RWPE2 (cell line): ENCODE measurements at regions not wholly inside any gene's neighbourhood (a gene's known extent, or its start where the extent isn't known, plus 50 kb on each side); places are given as distances from the start of the nearest gene placed in this dataset.
"Not testable (repeated sequence)": the region's sequence is repeated elsewhere in the genome, so short reads cannot be mapped to it uniquely, and the experiment has no call there.

Source experiments
- ATAC-seq: fragments of 200-7000 bp; cut with Tn5 transposase; 3 replicates; pipeline ENCODE4 v1.9.1; 2021; ENCODE audit warnings: low read depth
- DNase-seq: peaks from one replicate; pipeline ENCODE4 v3.0.0-alpha.2; 2020; ENCODE audit warnings: low spot score
- H3K27ac ChIP-seq: fragments of 450-650 bp; 2 replicates; pipeline ENCODE4 v1.5.1; 2017; ENCODE audit warnings: mild to moderate bottlenecking; ENCODE audit not compliant: poor library complexity, severe bottlenecking
- H3K27me3 ChIP-seq: fragments of 250-450 bp; sonication (Bioruptor Pico); 2 replicates; pipeline ENCODE4 v1.5.1; 2021; ENCODE audit warnings: mild to moderate bottlenecking, moderate library complexity; ENCODE audit not compliant: insufficient read depth, poor library complexity, severe bottlenecking
- H3K36me3 ChIP-seq: fragments of 250-450 bp; sonication (Bioruptor Pico); 2 replicates; pipeline ENCODE4 v1.5.1; 2020; ENCODE audit warnings: low read depth, mild to moderate bottlenecking, moderate library complexity
- H3K4me1 ChIP-seq: fragments of 250-450 bp; sonication (Bioruptor Pico); 2 replicates; pipeline ENCODE4 v1.5.1; 2021; ENCODE audit warnings: mild to moderate bottlenecking, moderate library complexity; ENCODE audit not compliant: insufficient read depth, poor library complexity, severe bottlenecking
- H3K4me3 ChIP-seq: fragments of 250-450 bp; sonication (Bioruptor Pico); 2 replicates; pipeline ENCODE4 v1.5.1; 2021; ENCODE audit warnings: mild to moderate bottlenecking, moderate library complexity; ENCODE audit not compliant: severe bottlenecking
- H3K9me3 ChIP-seq: fragments of 250-450 bp; sonication (Bioruptor Pico); 2 replicates; pipeline ENCODE4 v1.5.1; 2021; ENCODE audit warnings: mild to moderate bottlenecking, moderate library complexity; ENCODE audit not compliant: severe bottlenecking
- CTCF ChIP-seq: fragments of 450-650 bp; IDR thresholded peaks from one replicate; pipeline ENCODE4 v1.5.1; 2017; ENCODE audit warnings: mild to moderate bottlenecking, moderate library complexity; ENCODE audit not compliant: poor library complexity, severe bottlenecking

- TF ChIP-seq CTCF: no peak
- Histone ChIP-seq H3K36me3 (peaks cover 64% of the 10 kb centered on the region), H3K4me3 (no peak overlapping the region), H3K9me3 (no peaks in the 10 kb centered on the region), H3K27me3 (no peaks in the 10 kb centered on the region), H3K4me1 (peaks cover 3% of the 10 kb centered on the region), H3K27ac (no peak overlapping the region)
- no peak for DNase-seq
- no peak for ATAC-seq
Observed at GRCh38 chr6:144439016-144439415, 153.9 kb downstream of the UTRN start.

GRCh38 chr6:144441801-144442200 is 156.7 kb downstream of the UTRN start:
- ATAC-seq, DNase-seq, H3K27me3 ChIP-seq, H3K4me3 ChIP-seq, H3K9me3 ChIP-seq, H3K27ac ChIP-seq, H3K4me1 ChIP-seq: not testable (repeated sequence)
- H3K36me3 ChIP-seq: peaks cover 60% of the 10 kb centered on the region

- Histone ChIP-seq H3K36me3 (peaks cover 58% of the 10 kb centered on the region), H3K27me3 (no peaks in the 10 kb centered on the region), H3K4me1 (peaks cover 7% of the 10 kb centered on the region), H3K9me3 (no peaks in the 10 kb centered on the region), H3K27ac (no peak overlapping the region), H3K4me3 (no peak overlapping the region)
- no peak for DNase-seq
- ATAC-seq: no peak
- TF ChIP-seq CTCF: no peak
Observed at GRCh38 chr6:144443157-144443556, 158.0 kb downstream of the UTRN start.

GRCh38 chr6:144447472-144447871 is 162.3 kb downstream of the UTRN start:
- no peak for TF ChIP-seq CTCF
- peaks cover 7% of the 10 kb centered on the region for H3K4me1 ChIP-seq
- H3K9me3 ChIP-seq: no peaks in the 10 kb centered on the region
- H3K36me3 ChIP-seq: peaks cover 29% of the 10 kb centered on the region
- no peak overlapping the region for H3K4me3 ChIP-seq
- H3K27me3 ChIP-seq: no peaks in the 10 kb centered on the region
- DNase-seq (no peak), ATAC-seq (peak; percentile 63; the same call in 2 of the 3 replicates)
- peak overlapping the region; percentile 30 for H3K27ac ChIP-seq

GRCh38 chr6:144449218-144449617 is 164.1 kb downstream of the UTRN start:
- Histone ChIP-seq H3K4me3 (no peak overlapping the region), H3K9me3 (no peaks in the 10 kb centered on the region), H3K27me3 (no peaks in the 10 kb centered on the region), H3K27ac (no peak overlapping the region), H3K36me3 (peaks cover 33% of the 10 kb centered on the region), H3K4me1 (peaks cover 7% of the 10 kb centered on the region)
- no peak for DNase-seq
- no peak for TF ChIP-seq CTCF
- ATAC-seq: no peak
